Spleen (tissue), 7 donors: ENCODE measurements at regions not wholly inside any gene's neighbourhood (a gene's known extent, or its start where the extent isn't known, plus 50 kb on each side); places are given as distances from the start of the nearest gene placed in this dataset.

Experiments used
- CTCF ChIP-seq, 11 experiments: fragments of 200-600 bp in 7 of 11; fragments of 450-650 bp in 4 of 11; sonication (generic) in 4 of 11; IDR thresholded peaks in 8 of 11; conservative IDR thresholded peaks in 3 of 11; 1 replicate in 7 of 11; 2 replicates in 4 of 11; pipeline versions ENCODE4 v1.4.0 to v1.8.0; 2016 to 2021; ENCODE audit warnings: antibody characterized with exemption in 11 of 11, inconsistent platforms in 4 of 11, mild to moderate bottlenecking in 1 of 11
- POLR2A ChIP-seq, 3 donors: fragments of 450-650 bp; IDR thresholded peaks; one replicate each; pipeline ENCODE4 v1.5.1; 2017; ENCODE audit warnings: antibody characterized with exemption in 3 of 3, mild to moderate bottlenecking in 1 of 3
- POLR2AphosphoS5 ChIP-seq, 3 donors: sonication (generic); formaldehyde crosslinking; IDR thresholded peaks; one replicate each; pipeline ENCODE4 v1.5.1; 2017; ENCODE audit warnings: antibody characterized with exemption in 3 of 3
- donor health status: DM: no; HTN: no; CAD: no; lungs with moderate emphysema.
- donor health status: DM: no; HTN: no; CAD: no.
- donor health status: DM: no; HTN: no; CAD: no.

DNA sequence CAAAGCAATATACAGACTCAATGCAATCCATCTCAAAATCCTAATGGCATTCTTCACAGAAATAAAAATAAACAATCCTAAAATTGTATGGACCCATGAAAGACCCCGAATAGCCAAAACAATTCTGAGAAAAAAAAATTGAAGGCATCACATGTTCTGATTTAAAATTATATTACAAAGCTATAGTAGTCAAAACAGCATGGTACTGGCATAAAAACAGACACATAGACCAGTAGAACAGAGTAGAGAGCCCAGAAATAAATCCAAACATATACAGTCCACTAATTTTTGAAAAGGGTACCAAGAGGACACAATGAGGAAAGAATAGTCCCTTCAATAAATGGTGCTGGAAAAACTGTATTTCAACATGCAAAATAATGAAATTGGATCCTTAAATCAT is 70.4 kb upstream of the THRB start:
- TF ChIP-seq CTCF (IDR thresholded peaks at IDR 0.05 in 8 of 11, conservative IDR thresholded peaks at IDR 0.05 in 3 of 11) (no peak), POLR2A (IDR thresholded peaks at IDR 0.05) (no peak), POLR2AphosphoS5 (IDR thresholded peaks at IDR 0.05) (no peak)
